Liver (tissue), 8 donors: ENCODE measurements at regions not wholly inside any gene's neighbourhood (a gene's known extent, or its start where the extent isn't known, plus 50 kb on each side); places are given as distances from the start of the nearest gene placed in this dataset.

Experiments used
- DNase-seq: peaks from one replicate; pipeline ENCODE4 v3.0.0-alpha.2; 2017; ENCODE audit warnings: low spot score
- H3K27ac ChIP-seq, 2 donors: one replicate each; pipeline ENCODE4 v1.7.0; 2013; ENCODE audit warnings: inconsistent platforms in 2 of 2, low read length in 2 of 2, control low read depth in 1 of 2, low read depth in 1 of 2, mild to moderate bottlenecking in 1 of 2
- H3K27me3 ChIP-seq, 4 donors: one replicate each; pipeline versions ENCODE4 v1.6.1 to v1.7.0; 2013; ENCODE audit warnings: low read length in 3 of 4, inconsistent platforms in 1 of 4, mild to moderate bottlenecking in 1 of 4, moderate library complexity in 1 of 4; ENCODE audit not compliant: control insufficient read depth in 4 of 4, insufficient read depth in 4 of 4
- H3K36me3 ChIP-seq, 4 donors: one replicate each; pipeline versions ENCODE4 v1.6.1 to v1.7.0; 2013; ENCODE audit warnings: low read length in 3 of 4, mild to moderate bottlenecking in 3 of 4, low read depth in 1 of 4, moderate library complexity in 1 of 4; ENCODE audit not compliant: control insufficient read depth in 4 of 4, insufficient read depth in 3 of 4
- H3K4me1 ChIP-seq, 4 donors: one replicate each; pipeline versions ENCODE4 v1.6.1 to v1.7.0; 2013; ENCODE audit warnings: low read length in 3 of 4, mild to moderate bottlenecking in 3 of 4, moderate library complexity in 1 of 4; ENCODE audit not compliant: control insufficient read depth in 4 of 4, insufficient read depth in 4 of 4
- H3K4me3 ChIP-seq, 3 donors: one replicate each; pipeline versions ENCODE4 v1.6.1 to v1.7.0; 2013; ENCODE audit warnings: low read length in 3 of 3, control low read depth in 1 of 3, low read depth in 1 of 3, mild to moderate bottlenecking in 1 of 3
- H3K9ac ChIP-seq, 2 donors: one replicate each; pipeline ENCODE4 v1.7.0; 2013; ENCODE audit warnings: low read length in 2 of 2, mild to moderate bottlenecking in 2 of 2, moderate library complexity in 2 of 2, control low read depth in 1 of 2, low read depth in 1 of 2
- H3K9me3 ChIP-seq, 4 donors: one replicate each; pipeline versions ENCODE4 v1.6.1 to v1.7.0; 2013; ENCODE audit warnings: low read length in 3 of 4; ENCODE audit not compliant: control insufficient read depth in 4 of 4
- CTCF ChIP-seq: fragments of 150-350 bp; IDR thresholded peaks from 2 replicates; pipeline ENCODE4 v1.5.1; 2017; ENCODE audit warnings: improper control_type of control experiment, low read depth, low read length; ENCODE audit not compliant: missing input control
- EGR1 ChIP-seq, 2 donors: IDR thresholded peaks; 2 replicates each; pipeline ENCODE4 v1.6.1; 2016 to 2018; ENCODE audit warnings: antibody characterized with exemption in 2 of 2, low read depth in 2 of 2
- FOXA1 ChIP-seq: IDR thresholded peaks from 2 replicates; pipeline ENCODE4 v1.6.1; 2016; ENCODE audit warnings: antibody characterized with exemption
- FOXA2 ChIP-seq: IDR thresholded peaks from 2 replicates; pipeline ENCODE4 v1.6.1; 2016; ENCODE audit warnings: antibody characterized with exemption
- GABPA ChIP-seq, 2 donors: IDR thresholded peaks in 1 of 2; conservative IDR thresholded peaks in 1 of 2; 2 replicates each; pipeline ENCODE4 v1.6.1; 2016; ENCODE audit warnings: antibody characterized with exemption in 2 of 2, mild to moderate bottlenecking in 1 of 2, moderate library complexity in 1 of 2
- HNF4A ChIP-seq, 2 donors: conservative IDR thresholded peaks; 2 replicates each; pipeline ENCODE4 v1.6.1; 2016; ENCODE audit warnings: antibody characterized with exemption in 2 of 2, mild to moderate bottlenecking in 2 of 2
- HNF4G ChIP-seq: IDR thresholded peaks from 2 replicates; pipeline ENCODE4 v1.6.1; 2016; ENCODE audit warnings: antibody characterized with exemption
- RAD21 ChIP-seq, 2 donors: IDR thresholded peaks; 2 replicates each; pipeline ENCODE4 v1.6.1; 2016; ENCODE audit warnings: antibody characterized with exemption in 2 of 2, mild to moderate bottlenecking in 2 of 2
- RXRA ChIP-seq, 2 donors: IDR thresholded peaks; 2 replicates each; pipeline ENCODE4 v1.6.1; 2017 to 2018; ENCODE audit warnings: antibody characterized with exemption in 2 of 2, mild to moderate bottlenecking in 1 of 2
- YY1 ChIP-seq: IDR thresholded peaks from 2 replicates; pipeline ENCODE4 v1.6.1; 2016; ENCODE audit warnings: antibody characterized with exemption, mild to moderate bottlenecking
- WGBS: extraction: QIAGEN DNeasy Blood & Tissue Kit; methylation state at CpG from one replicate; pipeline ENCODE4 v1.1.7; 2013; 5-methylcytosine and 5-hydroxymethylcytosine counted together
- donor health status: healthy.
- donor health status: healthy.
- donor health status: healthy.
- donor health status: healthy.
- donor health status: healthy.

- no peak for DNase-seq
- Histone ChIP-seq H3K36me3 (no peaks in the 10 kb centered on the region), H3K9me3 (peaks cover 0 to 4% (median 2%) of the 10 kb centered on the region in 4 donors), H3K27ac (no peak overlapping the region), H3K4me3 (no peak overlapping the region), H3K4me1 (peaks cover 0 to 10% (median 8%) of the 10 kb centered on the region in 4 donors), H3K27me3 (no peaks in the 10 kb centered on the region), H3K9ac (no peak overlapping the region)
- TF ChIP-seq RAD21 (IDR thresholded peaks at IDR 0.05) = no peak
- WGBS = 91% methylated on average over 5 of the region's 5 CpGs
Observed at GRCh38 chr10:121159670-121160069, 308.5 kb downstream of the WDR11 start.

- Histone ChIP-seq H3K27ac (no peak overlapping the region), H3K9me3 (peaks cover 0 to 4% (median 2%) of the 10 kb centered on the region in 4 donors), H3K4me3 (no peak overlapping the region), H3K27me3 (peaks cover 0 to 2% (median 0%) of the 10 kb centered on the region in 4 donors), H3K9ac (no peak overlapping the region), H3K4me1 (no peaks in the 10 kb centered on the region), H3K36me3 (no peaks in the 10 kb centered on the region)
- DNase-seq = no peak
- 90% methylated on average over 4 of the region's 4 CpGs for WGBS
- TF ChIP-seq EGR1 (IDR thresholded peaks at IDR 0.05; ENCODE audit: low read depth in 2 of 2) (no peak), RAD21 (IDR thresholded peaks at IDR 0.05) (no peak), CTCF (no peak), YY1 (no peak), RXRA (IDR thresholded peaks at IDR 0.05) (no peak), FOXA2 (no peak), HNF4G (no peak), HNF4A (conservative IDR thresholded peaks at IDR 0.05) (no peak), FOXA1 (no peak), GABPA (IDR thresholded peaks at IDR 0.05 in 1 of 2, conservative IDR thresholded peaks at IDR 0.05 in 1 of 2) (no peak)
Observed at GRCh38 chr10:121165276-121165675, 314.1 kb downstream of the WDR11 start.

GRCh38 chr10:121167534-121168243 is 316.5 kb downstream of the WDR11 start:
- WGBS = 71% methylated on average over 10 of the region's 10 CpGs
- DNase-seq = no peak
- TF ChIP-seq RXRA (IDR thresholded peaks at IDR 0.05) (no peak), FOXA2 (no peak)
- Histone ChIP-seq H3K27me3 (peaks cover 0 to 2% (median 0%) of the 10 kb centered on the region in 4 donors), H3K9ac (no peak overlapping the region), H3K36me3 (no peaks in the 10 kb centered on the region), H3K27ac (no peak overlapping the region), H3K4me1 (no peaks in the 10 kb centered on the region), H3K4me3 (no peak overlapping the region), H3K9me3 (peaks cover 0 to 4% (median 2%) of the 10 kb centered on the region in 4 donors)

GRCh38 chr10:121168545-121169216 is 317.5 kb downstream of the WDR11 start:
- Histone ChIP-seq H3K9ac (no peak overlapping the region), H3K27me3 (peaks cover 0 to 2% (median 0%) of the 10 kb centered on the region in 4 donors), H3K4me3 (no peak overlapping the region), H3K27ac (no peak overlapping the region), H3K9me3 (peaks cover 0 to 4% (median 2%) of the 10 kb centered on the region in 4 donors), H3K4me1 (no peaks in the 10 kb centered on the region), H3K36me3 (no peaks in the 10 kb centered on the region)
- TF ChIP-seq FOXA2 (no peak), RAD21 (IDR thresholded peaks at IDR 0.05) (peak; percentile 77 to 78), CTCF (peak; percentile 26)
- 70% methylated on average over 5 of the region's 5 CpGs for WGBS
- DNase-seq = no peak
